Calu3 (cell line): ENCODE measurements at regions not wholly inside any gene's neighbourhood (a gene's known extent, or its start where the extent isn't known, plus 50 kb on each side); places are given as distances from the start of the nearest gene placed in this dataset.

ENCODE experiments used
- BruUV-seq: library from RNA; stranded (reverse); fragments of 400-500 nt; replicated peaks from 2 replicates; lab custom pipeline; 2021; lab: Mats Ljungman, UMichigan
- CTCF ChIA-PET: fragments of 300-600 bp; sonication (Branson Sonifier 250); formaldehyde crosslinking; loops from one replicate; lab custom pipeline; 2022; ENCODE audit warnings: antibody characterized with exemption; lab: Charles Lee
- DNase-seq: peaks from one replicate; pipeline ENCODE4 v3.0.0; 2022
- H3K27ac Mint-ChIP-seq: one replicate; pipeline ENCODE4 v1.8.0; 2022; ENCODE audit warnings: mixed read lengths; ENCODE audit not compliant: unreplicated experiment
- H3K27me3 Mint-ChIP-seq: one replicate; pipeline ENCODE4 v1.8.0; 2022; ENCODE audit warnings: mixed read lengths; ENCODE audit not compliant: unreplicated experiment
- H3K36me3 Mint-ChIP-seq: one replicate; pipeline ENCODE4 v1.8.0; 2022; ENCODE audit warnings: mild to moderate bottlenecking, moderate library complexity, mixed read lengths; ENCODE audit not compliant: insufficient read depth, unreplicated experiment
- H3K4me1 Mint-ChIP-seq: one replicate; pipeline ENCODE4 v1.8.0; 2022; ENCODE audit warnings: mild to moderate bottlenecking, low read depth, mixed read lengths; ENCODE audit not compliant: unreplicated experiment
- H3K4me3 Mint-ChIP-seq: one replicate; pipeline ENCODE4 v1.8.0; 2022; ENCODE audit warnings: mild to moderate bottlenecking, low read depth, moderate library complexity, mixed read lengths; ENCODE audit not compliant: unreplicated experiment
- H3K9me3 Mint-ChIP-seq: one replicate; pipeline ENCODE4 v1.8.0; 2022; ENCODE audit warnings: low read depth, mixed read lengths; ENCODE audit not compliant: unreplicated experiment
- intact Hi-C: fragments of 100-400 bp; cut with micrococcal nuclease; formaldehyde crosslinking; loops from one replicate; pipeline ENCODE4 v1.10.0; 2022; ENCODE audit not compliant: unreplicated experiment
- TF ChIP-seq, protein P1 (sequence below): fragments of 200-600 bp; IDR thresholded peaks from one replicate; pipeline ENCODE4 v1.8.0; 2022; ENCODE audit warnings: antibody characterized with exemption; ENCODE audit not compliant: unreplicated experiment

DNA sequence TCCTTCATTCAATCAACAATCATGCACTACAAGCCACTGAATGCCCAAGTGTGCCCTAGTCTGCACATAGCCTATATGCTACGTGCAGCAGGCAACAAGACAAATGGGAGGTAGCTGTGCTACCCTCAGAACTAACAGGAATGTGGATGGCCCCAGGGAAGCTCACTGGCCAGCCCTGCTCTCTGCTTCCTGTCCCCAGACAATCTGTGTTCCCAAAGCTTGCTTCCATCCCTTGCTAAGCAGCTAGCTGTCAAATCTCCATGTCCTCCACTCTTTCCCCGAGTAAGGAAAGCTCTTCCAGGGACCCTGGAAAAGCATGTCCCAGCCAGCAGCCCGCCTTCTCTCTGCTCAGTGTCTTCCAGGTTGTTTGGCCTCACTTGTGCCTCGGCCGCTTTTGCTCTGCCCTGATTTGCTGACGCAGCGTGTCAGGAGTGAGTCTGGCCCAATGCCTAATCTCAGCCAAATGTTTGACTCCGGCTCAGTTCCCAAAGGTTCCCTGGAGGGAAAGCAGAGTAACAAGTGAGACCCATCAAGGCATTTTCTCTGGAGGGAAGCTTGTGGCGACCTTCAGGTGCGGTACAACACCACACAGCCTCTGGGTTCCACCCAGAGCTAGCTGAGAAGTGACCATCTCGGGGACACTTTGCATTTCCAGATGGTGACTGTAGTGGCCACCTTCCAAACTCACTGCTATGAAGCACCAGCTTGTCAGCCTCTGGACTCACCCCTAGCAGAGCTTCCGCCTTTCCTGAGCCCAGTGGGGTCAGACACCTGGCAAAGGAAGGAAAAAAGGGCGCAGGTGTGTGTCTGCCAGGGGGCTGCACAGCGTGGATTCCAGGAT, 243.4 kb downstream of the RHOU start:
- no peaks in the 10 kb centered on the region for H3K36me3 Mint-ChIP-seq
- intact Hi-C loops: no loop called here
- peaks cover 15% of the 10 kb centered on the region for H3K27me3 Mint-ChIP-seq
- CTCF ChIA-PET: no interaction called here
- no peaks in the 10 kb centered on the region for H3K9me3 Mint-ChIP-seq
- H3K27ac Mint-ChIP-seq: no peak overlapping the region
- no TSS peak for BruUV-seq
- DNase-seq: no peak
- no peak overlapping the region for H3K4me3 Mint-ChIP-seq
- TF ChIP-seq, protein P1, sequence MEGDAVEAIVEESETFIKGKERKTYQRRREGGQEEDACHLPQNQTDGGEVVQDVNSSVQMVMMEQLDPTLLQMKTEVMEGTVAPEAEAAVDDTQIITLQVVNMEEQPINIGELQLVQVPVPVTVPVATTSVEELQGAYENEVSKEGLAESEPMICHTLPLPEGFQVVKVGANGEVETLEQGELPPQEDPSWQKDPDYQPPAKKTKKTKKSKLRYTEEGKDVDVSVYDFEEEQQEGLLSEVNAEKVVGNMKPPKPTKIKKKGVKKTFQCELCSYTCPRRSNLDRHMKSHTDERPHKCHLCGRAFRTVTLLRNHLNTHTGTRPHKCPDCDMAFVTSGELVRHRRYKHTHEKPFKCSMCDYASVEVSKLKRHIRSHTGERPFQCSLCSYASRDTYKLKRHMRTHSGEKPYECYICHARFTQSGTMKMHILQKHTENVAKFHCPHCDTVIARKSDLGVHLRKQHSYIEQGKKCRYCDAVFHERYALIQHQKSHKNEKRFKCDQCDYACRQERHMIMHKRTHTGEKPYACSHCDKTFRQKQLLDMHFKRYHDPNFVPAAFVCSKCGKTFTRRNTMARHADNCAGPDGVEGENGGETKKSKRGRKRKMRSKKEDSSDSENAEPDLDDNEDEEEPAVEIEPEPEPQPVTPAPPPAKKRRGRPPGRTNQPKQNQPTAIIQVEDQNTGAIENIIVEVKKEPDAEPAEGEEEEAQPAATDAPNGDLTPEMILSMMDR: no peak
- H3K4me1 Mint-ChIP-seq: no peaks in the 10 kb centered on the region

DNA sequence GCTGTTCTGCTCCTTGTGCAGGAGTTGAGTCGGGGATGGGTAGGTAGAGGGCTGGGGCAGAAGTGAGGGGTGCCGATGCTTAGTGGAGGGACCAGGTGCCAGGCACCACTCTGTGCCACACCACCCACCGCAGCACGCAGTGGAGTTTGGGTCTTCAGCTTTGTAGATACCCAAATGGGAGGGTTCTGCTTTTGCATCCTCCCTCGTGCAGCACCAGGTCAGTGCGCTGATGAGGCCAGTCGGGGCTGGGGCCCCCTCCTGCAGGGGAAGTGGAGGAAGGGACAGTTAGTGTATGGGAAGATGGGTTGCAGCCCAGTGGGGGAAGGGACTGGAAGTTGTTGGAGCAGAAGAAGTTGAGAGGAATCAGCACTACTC, 244.0 kb downstream of the RHOU start:
- no peak for DNase-seq
- Mint-ChIP-seq H3K36me3 (no peaks in the 10 kb centered on the region), H3K4me1 (no peaks in the 10 kb centered on the region), H3K27ac (no peak overlapping the region), H3K27me3 (peaks cover 15% of the 10 kb centered on the region), H3K4me3 (no peak overlapping the region), H3K9me3 (no peaks in the 10 kb centered on the region)
- no TSS peak for BruUV-seq
- TF ChIP-seq, protein P1: no peak
- intact Hi-C loops: no loop called here
- CTCF ChIA-PET: no interaction called here

DNA sequence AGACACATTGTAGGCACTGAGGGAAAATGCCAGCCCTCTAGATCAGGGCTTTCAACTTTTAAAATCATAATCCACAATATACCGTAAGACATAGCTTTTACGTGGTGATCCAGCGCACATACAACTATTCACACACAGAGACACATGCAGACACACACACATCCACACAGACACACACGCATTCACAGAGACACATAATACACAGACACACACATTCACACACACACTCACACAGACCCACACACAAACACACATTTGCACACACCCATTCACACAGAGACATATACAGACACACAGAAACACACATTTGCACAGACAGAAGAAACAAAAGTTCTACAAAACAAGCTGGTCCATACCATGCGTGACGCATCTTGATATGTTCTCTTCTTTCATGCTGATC, 244.5 kb downstream of the RHOU start:
- no peaks in the 10 kb centered on the region for H3K4me1 Mint-ChIP-seq
- intact Hi-C loops: no loop called here
- H3K4me3 Mint-ChIP-seq: no peak overlapping the region
- DNase-seq: no peak
- CTCF ChIA-PET: no interaction called here
- no peaks in the 10 kb centered on the region for H3K36me3 Mint-ChIP-seq
- no TSS peak for BruUV-seq
- no peaks in the 10 kb centered on the region for H3K9me3 Mint-ChIP-seq
- TF ChIP-seq, protein P1: no peak
- no peak overlapping the region for H3K27ac Mint-ChIP-seq
- peaks cover 15% of the 10 kb centered on the region for H3K27me3 Mint-ChIP-seq

DNA sequence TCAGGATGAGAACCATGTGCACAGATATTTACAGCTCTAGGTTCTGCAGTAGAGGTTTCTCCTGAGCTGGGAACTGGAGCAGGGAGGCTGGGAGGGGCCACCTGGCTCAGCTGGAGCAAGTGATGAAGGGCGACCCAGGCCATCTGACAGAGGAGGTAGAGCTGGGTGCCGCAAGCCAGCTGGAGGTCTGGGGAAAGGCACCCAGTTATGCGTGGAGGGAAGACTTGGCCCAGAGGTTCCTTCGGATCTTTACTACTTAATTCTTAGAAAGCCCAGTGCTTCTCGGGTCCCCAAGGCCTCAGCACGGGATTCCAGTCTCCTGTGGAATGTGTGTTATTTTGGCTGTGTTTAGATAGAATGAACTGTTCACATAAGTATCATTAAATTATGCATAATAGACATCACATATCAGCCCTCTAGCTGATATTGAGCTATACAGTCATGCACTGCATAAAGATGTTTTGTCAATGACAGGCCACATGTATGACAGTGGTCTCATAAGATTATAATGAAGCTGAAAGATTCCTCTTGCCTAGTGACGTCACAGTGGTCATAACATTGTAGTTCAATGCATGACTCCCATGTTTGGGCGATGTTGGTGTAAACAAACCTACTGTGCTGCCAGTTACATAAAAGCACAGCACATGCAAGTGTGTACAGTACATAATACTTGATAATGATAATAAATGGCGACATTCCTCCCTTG, 245.1 kb downstream of the RHOU start:
- intact Hi-C loops: no loop called here
- CTCF ChIA-PET: no interaction called here
- no peak overlapping the region for H3K27ac Mint-ChIP-seq
- TF ChIP-seq, protein P1: no peak
- H3K9me3 Mint-ChIP-seq: no peaks in the 10 kb centered on the region
- no peak for DNase-seq
- no TSS peak for BruUV-seq
- no peaks in the 10 kb centered on the region for H3K4me1 Mint-ChIP-seq
- H3K27me3 Mint-ChIP-seq: peaks cover 15% of the 10 kb centered on the region
- H3K4me3 Mint-ChIP-seq: no peak overlapping the region
- no peaks in the 10 kb centered on the region for H3K36me3 Mint-ChIP-seq
